SK-N-SH treated with all-trans-retinoic acid at 6 μM for 48 hours (cell line): ENCODE measurements at regions not wholly inside any gene's neighbourhood (a gene's known extent, or its start where the extent isn't known, plus 50 kb on each side); places are given as distances from the start of the nearest gene placed in this dataset.

Source experiments
- ARNTL ChIP-seq: fragments of 450-650 bp; formaldehyde crosslinking; IDR thresholded peaks from 2 replicates; pipeline ENCODE4 v1.5.0; 2020; ENCODE audit warnings: low read depth, mild to moderate bottlenecking, moderate library complexity, borderline replicate concordance
- BACH2 ChIP-seq: fragments of 250-450 bp; sonication (Bioruptor Pico); IDR thresholded peaks from 2 replicates; pipeline ENCODE4 v1.9.0; 2021; ENCODE audit warnings: mild to moderate bottlenecking, borderline replicate concordance
- CREB5 ChIP-seq: fragments of 250-450 bp; sonication (Bioruptor Pico); IDR thresholded peaks from 2 replicates; pipeline ENCODE4 v1.5.1; 2020; ENCODE audit warnings: low read depth, mild to moderate bottlenecking, moderate library complexity
- CSDC2 ChIP-seq: fragments of 250-450 bp; sonication (Bioruptor Pico); IDR thresholded peaks from 2 replicates; pipeline ENCODE4 v1.5.0; 2020; ENCODE audit warnings: mild to moderate bottlenecking, moderate library complexity
- ISL1 ChIP-seq: fragments of 250-450 bp; sonication (Bioruptor Pico); IDR thresholded peaks from 2 replicates; pipeline ENCODE4 v2.1.2; 2022; ENCODE audit warnings: mild to moderate bottlenecking, moderate library complexity
- OSR1 ChIP-seq: fragments of 250-450 bp; sonication (Bioruptor Pico); IDR thresholded peaks from 2 replicates; pipeline ENCODE4 v1.8.0; 2022; ENCODE audit warnings: moderate library complexity, mild to moderate bottlenecking, inconsistent platforms
- PATZ1 ChIP-seq: fragments of 250-450 bp; sonication (Bioruptor Pico); IDR thresholded peaks from 2 replicates; pipeline ENCODE4 v1.8.0; 2020; ENCODE audit warnings: mild to moderate bottlenecking, moderate library complexity, borderline replicate concordance
- RARB ChIP-seq: fragments of 250-450 bp; sonication (Bioruptor Pico); IDR thresholded peaks from 2 replicates; pipeline ENCODE4 v1.8.0; 2021; ENCODE audit warnings: mild to moderate bottlenecking, moderate library complexity
- TSHZ2 ChIP-seq: fragments of 250-450 bp; sonication (Bioruptor Pico); IDR thresholded peaks from 2 replicates; pipeline ENCODE4 v1.5.0; 2020; ENCODE audit warnings: mild to moderate bottlenecking, moderate library complexity
- ZC3H10 ChIP-seq: fragments of 250-450 bp; sonication (Bioruptor Pico); IDR thresholded peaks from 2 replicates; pipeline ENCODE4 v1.5.1; 2021; ENCODE audit warnings: mild to moderate bottlenecking, moderate library complexity
- ZFP30 ChIP-seq: fragments of 450-650 bp; formaldehyde crosslinking; IDR thresholded peaks from 2 replicates; pipeline ENCODE4 v1.5.0; 2022; ENCODE audit warnings: mild to moderate bottlenecking, moderate library complexity
- ZNF565 ChIP-seq: fragments of 450-650 bp; formaldehyde crosslinking; conservative IDR thresholded peaks from 2 replicates; pipeline ENCODE4 v1.5.0; 2020; ENCODE audit warnings: low read depth, mild to moderate bottlenecking, moderate library complexity

GRCh38 chr6:165823609-165824326, 160.7 kb upstream of the PDE10A start:
- TF ChIP-seq ISL1 (CRISPR knock-in tag) (no peak), CSDC2 (CRISPR knock-in tag) (no peak), RARB (CRISPR knock-in tag) (no peak), BACH2 (no peak), ARNTL (CRISPR knock-in tag) (no peak), CREB5 (CRISPR knock-in tag) (no peak), OSR1 (no peak), ZFP30 (no peak), TSHZ2 (CRISPR knock-in tag) (no peak), PATZ1 (no peak), ZC3H10 (no peak), ZNF565 (CRISPR knock-in tag) (no peak)
